GM12875 (cell line): ENCODE measurements at regions not wholly inside any gene's neighbourhood (a gene's known extent, or its start where the extent isn't known, plus 50 kb on each side); places are given as distances from the start of the nearest gene placed in this dataset.

ENCODE experiments used
- H3K4me3 ChIP-seq: one replicate; pipeline ENCODE4 v1.5.1; 2011; ENCODE audit warnings: low read depth, low read length, control low read depth
- TF ChIP-seq, protein P1 (sequence below): IDR thresholded peaks from 2 replicates; pipeline ENCODE4 v1.5.1; 2011; ENCODE audit warnings: low read depth, mild to moderate bottlenecking, control low read depth, inconsistent platforms, low read length, moderate library complexity, borderline replicate concordance; ENCODE audit not compliant: insufficient read depth

GRCh38 chr12:19938031-19938430 lies 430.3 kb upstream of the PDE3A start:
- TF ChIP-seq, protein P1, sequence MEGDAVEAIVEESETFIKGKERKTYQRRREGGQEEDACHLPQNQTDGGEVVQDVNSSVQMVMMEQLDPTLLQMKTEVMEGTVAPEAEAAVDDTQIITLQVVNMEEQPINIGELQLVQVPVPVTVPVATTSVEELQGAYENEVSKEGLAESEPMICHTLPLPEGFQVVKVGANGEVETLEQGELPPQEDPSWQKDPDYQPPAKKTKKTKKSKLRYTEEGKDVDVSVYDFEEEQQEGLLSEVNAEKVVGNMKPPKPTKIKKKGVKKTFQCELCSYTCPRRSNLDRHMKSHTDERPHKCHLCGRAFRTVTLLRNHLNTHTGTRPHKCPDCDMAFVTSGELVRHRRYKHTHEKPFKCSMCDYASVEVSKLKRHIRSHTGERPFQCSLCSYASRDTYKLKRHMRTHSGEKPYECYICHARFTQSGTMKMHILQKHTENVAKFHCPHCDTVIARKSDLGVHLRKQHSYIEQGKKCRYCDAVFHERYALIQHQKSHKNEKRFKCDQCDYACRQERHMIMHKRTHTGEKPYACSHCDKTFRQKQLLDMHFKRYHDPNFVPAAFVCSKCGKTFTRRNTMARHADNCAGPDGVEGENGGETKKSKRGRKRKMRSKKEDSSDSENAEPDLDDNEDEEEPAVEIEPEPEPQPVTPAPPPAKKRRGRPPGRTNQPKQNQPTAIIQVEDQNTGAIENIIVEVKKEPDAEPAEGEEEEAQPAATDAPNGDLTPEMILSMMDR = no peak
- no peak overlapping the region for H3K4me3 ChIP-seq

- H3K4me3 ChIP-seq = no peak overlapping the region
- TF ChIP-seq, protein P1 = no peak
Observed at GRCh38 chr12:19938491-19938890, 429.8 kb upstream of the PDE3A start.

GRCh38 chr12:19940267-19940666 lies 428.1 kb upstream of the PDE3A start:
- TF ChIP-seq, protein P1 = no peak
- H3K4me3 ChIP-seq = no peak overlapping the region

GRCh38 chr12:19941096-19941495 lies 427.2 kb upstream of the PDE3A start:
- no peak overlapping the region for H3K4me3 ChIP-seq
- TF ChIP-seq, protein P1 = no peak

GRCh38 chr12:19945559-19946435 lies 422.5 kb upstream of the PDE3A start:
- TF ChIP-seq, protein P1 = no peak
- no peak overlapping the region for H3K4me3 ChIP-seq

GRCh38 chr12:19946550-19946949 lies 421.8 kb upstream of the PDE3A start:
- TF ChIP-seq, protein P1 = no peak
- no peak overlapping the region for H3K4me3 ChIP-seq

GRCh38 chr12:19947344-19947743 lies 421.0 kb upstream of the PDE3A start:
- H3K4me3 ChIP-seq = no peak overlapping the region
- TF ChIP-seq, protein P1 = no peak
